SH-SY5Y (cell line): ENCODE measurements at regions not wholly inside any gene's neighbourhood (a gene's known extent, or its start where the extent isn't known, plus 50 kb on each side); places are given as distances from the start of the nearest gene placed in this dataset.

Experiments
- GATA2 ChIP-seq: IDR thresholded peaks from 2 replicates; pipeline ENCODE4 v1.6.1; 2011; ENCODE audit warnings: mild to moderate bottlenecking, low read depth, low read length
- GATA3 ChIP-seq: IDR thresholded peaks from 2 replicates; pipeline ENCODE4 v1.6.1; 2011; ENCODE audit warnings: low read depth, mild to moderate bottlenecking, low read length, moderate library complexity

GRCh38 chr3:79881431-79881830 is 113.6 kb upstream of the ROBO1 start:
- TF ChIP-seq GATA2 (no peak), GATA3 (no peak)
